MM.1S (cell line): ENCODE measurements at regions not wholly inside any gene's neighbourhood (a gene's known extent, or its start where the extent isn't known, plus 50 kb on each side); places are given as distances from the start of the nearest gene placed in this dataset.

Experiments used
- EZH2 ChIP-seq: fragments of 300-600 bp; sonication (generic); optimal IDR thresholded peaks from 2 replicates; pipeline ENCODE3; 2017; ENCODE audit warnings: low read depth, mild to moderate bottlenecking, antibody characterized with exemption, low read length, mixed read lengths
- EZH2phosphoT487 ChIP-seq: fragments of 300-600 bp; sonication (generic); IDR thresholded peaks from 2 replicates; pipeline ENCODE4 v1.6.1; 2018; ENCODE audit warnings: antibody characterized with exemption, low read length
- TF ChIP-seq, protein P1 (sequence below): fragments of 300-600 bp; sonication (generic); IDR thresholded peaks from 2 replicates; pipeline ENCODE4 v1.5.1; 2016; ENCODE audit warnings: antibody characterized with exemption, low read length, mixed read lengths

DNA sequence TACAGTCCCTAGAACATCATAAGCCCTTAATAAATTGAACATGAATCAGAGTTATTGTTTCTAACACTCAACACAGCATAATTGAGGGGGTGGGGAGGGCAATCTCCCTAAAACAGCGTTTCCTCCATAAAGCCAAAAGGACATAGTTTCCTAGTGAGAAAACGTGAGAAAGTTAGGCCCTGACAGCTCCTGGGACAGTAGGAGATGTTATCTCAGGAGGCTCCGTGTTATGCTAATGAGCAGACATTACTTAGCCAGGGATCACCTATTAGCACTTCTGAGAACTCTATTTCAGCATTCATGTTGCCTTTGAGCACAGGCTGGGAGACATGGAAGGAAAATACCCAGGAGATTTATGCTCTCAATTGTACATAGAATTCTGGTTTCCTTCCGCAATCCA, 229.1 kb upstream of the ADAMTS9 start:
- TF ChIP-seq, protein P1, sequence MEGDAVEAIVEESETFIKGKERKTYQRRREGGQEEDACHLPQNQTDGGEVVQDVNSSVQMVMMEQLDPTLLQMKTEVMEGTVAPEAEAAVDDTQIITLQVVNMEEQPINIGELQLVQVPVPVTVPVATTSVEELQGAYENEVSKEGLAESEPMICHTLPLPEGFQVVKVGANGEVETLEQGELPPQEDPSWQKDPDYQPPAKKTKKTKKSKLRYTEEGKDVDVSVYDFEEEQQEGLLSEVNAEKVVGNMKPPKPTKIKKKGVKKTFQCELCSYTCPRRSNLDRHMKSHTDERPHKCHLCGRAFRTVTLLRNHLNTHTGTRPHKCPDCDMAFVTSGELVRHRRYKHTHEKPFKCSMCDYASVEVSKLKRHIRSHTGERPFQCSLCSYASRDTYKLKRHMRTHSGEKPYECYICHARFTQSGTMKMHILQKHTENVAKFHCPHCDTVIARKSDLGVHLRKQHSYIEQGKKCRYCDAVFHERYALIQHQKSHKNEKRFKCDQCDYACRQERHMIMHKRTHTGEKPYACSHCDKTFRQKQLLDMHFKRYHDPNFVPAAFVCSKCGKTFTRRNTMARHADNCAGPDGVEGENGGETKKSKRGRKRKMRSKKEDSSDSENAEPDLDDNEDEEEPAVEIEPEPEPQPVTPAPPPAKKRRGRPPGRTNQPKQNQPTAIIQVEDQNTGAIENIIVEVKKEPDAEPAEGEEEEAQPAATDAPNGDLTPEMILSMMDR = no peak
- TF ChIP-seq EZH2 = no peak
- no peak for TF ChIP-seq EZH2phosphoT487
